ENCODE measurements at regions not wholly inside any gene's neighbourhood (a gene's known extent, or its start where the extent isn't known, plus 50 kb on each side); places are given as distances from the start of the nearest gene placed in this dataset.

GRCh38 chr16:86270696-86271095 lies 239.6 kb upstream of the FOXF1 start:
- TF ChIP-seq RAD21 (conservative IDR thresholded peaks at IDR 0.05 in 1 of 2, IDR thresholded peaks at IDR 0.05 in 1 of 2) (no peak), CTCF (IDR thresholded peaks at IDR 0.05) (no peak), MAFK (IDR thresholded peaks at IDR 0.05; ENCODE audit: partially characterized antibody) (no peak), MAZ (IDR thresholded peaks at IDR 0.05; ENCODE audit: borderline replicate concordance, low read depth, low read length) (no peak)

Measured in A549 (cell line).